GM19238 (cell line): ENCODE measurements at regions not wholly inside any gene's neighbourhood (a gene's known extent, or its start where the extent isn't known, plus 50 kb on each side); places are given as distances from the start of the nearest gene placed in this dataset.

Experiments
- DNase-seq: peaks from one replicate; pipeline ENCODE4 v3.0.0; 2011; ENCODE audit warnings: low spot score; ENCODE audit not compliant: insufficient read length

- no peak for DNase-seq
These were observed 89.8 kb upstream of the RARB start for GRCh38 chr3:25338158-25338725.

- no peak for DNase-seq
These were observed 88.8 kb upstream of the RARB start for GRCh38 chr3:25339225-25339624.

GRCh38 chr3:25344670-25345069 lies 83.4 kb upstream of the RARB start:
- no peak for DNase-seq

GRCh38 chr3:25349095-25349494 lies 79.0 kb upstream of the RARB start:
- no peak for DNase-seq

GRCh38 chr3:25349828-25350724 lies 78.0 kb upstream of the RARB start:
- DNase-seq, result no peak

GRCh38 chr3:25350725-25351114 lies 77.3 kb upstream of the RARB start:
- DNase-seq, result no peak

- DNase-seq, result no peak
These were observed 74.0 kb upstream of the RARB start for GRCh38 chr3:25354071-25354470.

- DNase-seq, result no peak
These were observed 72.8 kb upstream of the RARB start for GRCh38 chr3:25355034-25355885.

GRCh38 chr3:25355998-25356397 lies 72.1 kb upstream of the RARB start:
- DNase-seq, result no peak

- no peak for DNase-seq
These were observed 65.9 kb upstream of the RARB start for GRCh38 chr3:25362118-25362517.

- DNase-seq, result no peak
These were observed 62.4 kb upstream of the RARB start for GRCh38 chr3:25365636-25366035.

- DNase-seq, result no peak
These were observed 61.0 kb upstream of the RARB start for GRCh38 chr3:25367025-25367424.

- no peak for DNase-seq
These were observed 55.9 kb upstream of the RARB start for GRCh38 chr3:25372167-25372566.

- DNase-seq, result no peak
These were observed 51.7 kb upstream of the RARB start for GRCh38 chr3:25376340-25376739.

- no peak for DNase-seq
These were observed 51.0 kb upstream of the RARB start for GRCh38 chr3:25377042-25377441.
